Panc1 (cell line): ENCODE measurements at regions not wholly inside any gene's neighbourhood (a gene's known extent, or its start where the extent isn't known, plus 50 kb on each side); places are given as distances from the start of the nearest gene placed in this dataset.

Source experiments
- ATAC-seq: fragments of 200-7000 bp; cut with Tn5 transposase; 2 replicates; pipeline ENCODE4 v1.9.1; 2020; ENCODE audit warnings: mild to moderate bottlenecking, moderate library complexity
- BruUV-seq: library from RNA; stranded (reverse); fragments of 400-500 nt; replicated peaks from 2 replicates; lab custom pipeline; 2021; lab: Mats Ljungman, UMichigan
- CTCF ChIA-PET: fragments of 300-600 bp; sonication (Branson Sonifier 250); formaldehyde crosslinking; loops from one replicate; lab custom pipeline; 2022; ENCODE audit warnings: antibody characterized with exemption; lab: Charles Lee
- POLR2A ChIA-PET: fragments of 300-600 bp; sonication (Branson Sonifier 250); formaldehyde crosslinking; loops from one replicate; lab custom pipeline; 2022; ENCODE audit warnings: antibody characterized with exemption; lab: Charles Lee
- DNase-seq: peaks from one replicate; pipeline ENCODE4 v3.0.0-alpha.2; 2010; ENCODE audit warnings: low read depth, low spot score
- H3K27ac ChIP-seq: 2 replicates; pipeline ENCODE4 v1.5.1; 2011; ENCODE audit warnings: mild to moderate bottlenecking, low read length, inconsistent platforms
- H3K27me3 ChIP-seq: fragments of 200-500 bp; sonication (Bioruptor generic); 2 replicates; pipeline ENCODE4 v1.6.0; 2014; ENCODE audit warnings: low read length, inconsistent platforms; ENCODE audit not compliant: control insufficient read depth, insufficient read depth
- H3K36me3 ChIP-seq: fragments of 200-500 bp; sonication (Bioruptor generic); 2 replicates; pipeline ENCODE4 v1.5.1; 2014; ENCODE audit warnings: inconsistent platforms, mild to moderate bottlenecking, low read length, moderate library complexity; ENCODE audit not compliant: control insufficient read depth, insufficient read depth
- H3K4me1 ChIP-seq: 2 replicates; pipeline ENCODE4 v1.5.1; 2011; ENCODE audit warnings: inconsistent platforms, mild to moderate bottlenecking, low read length, moderate library complexity; ENCODE audit not compliant: control insufficient read depth, insufficient read depth
- H3K4me3 ChIP-seq, 2 experiments: 2 replicates each; pipeline ENCODE4 v1.5.1; 2011 to 2012; ENCODE audit warnings: low read depth in 2 of 2, low read length in 2 of 2, mild to moderate bottlenecking in 2 of 2, inconsistent platforms in 1 of 2, moderate library complexity in 1 of 2
- H3K9me3 ChIP-seq: fragments of 200-500 bp; sonication (Bioruptor generic); 2 replicates; pipeline ENCODE4 v1.5.1; 2014; ENCODE audit warnings: low read depth, mild to moderate bottlenecking, inconsistent platforms, low read length, moderate library complexity; ENCODE audit not compliant: control insufficient read depth, insufficient read depth
- POLR2AphosphoS5 ChIP-seq: IDR thresholded peaks from 2 replicates; pipeline ENCODE4 v1.6.1; 2012; ENCODE audit warnings: mild to moderate bottlenecking, low read depth, low read length, moderate library complexity
- REST ChIP-seq, 2 experiments: IDR thresholded peaks; 2 replicates each; pipeline ENCODE4 v1.6.1; 2011 to 2012; ENCODE audit warnings: low read depth in 2 of 2, control low read depth in 1 of 2, low read length in 1 of 2, mild to moderate bottlenecking in 1 of 2, moderate library complexity in 1 of 2; ENCODE audit not compliant: insufficient read depth in 1 of 2
- SIN3A ChIP-seq: IDR thresholded peaks from 2 replicates; pipeline ENCODE4 v1.6.1; 2012; ENCODE audit warnings: low read depth, mild to moderate bottlenecking, low read length, moderate library complexity, borderline replicate concordance; ENCODE audit not compliant: insufficient read depth
- TCF7L2 ChIP-seq: IDR thresholded peaks from 2 replicates; pipeline ENCODE4 v1.6.1; 2011; ENCODE audit warnings: mild to moderate bottlenecking, low read depth, low read length, inconsistent platforms
- in situ Hi-C: cut with HindIII; loops from 2 replicates; pipeline ENCODE4 v1.10.0; 2016; ENCODE audit warnings: low sequenced_read_pairs, low pct_unique_long_range_greater_than_20kb
- intact Hi-C: fragments of 100-400 bp; cut with micrococcal nuclease; formaldehyde crosslinking; loops from one replicate; pipeline ENCODE4 v1.10.0; 2022; ENCODE audit not compliant: unreplicated experiment
- TF ChIP-seq, protein P1 (sequence below): fragments of 450-650 bp; IDR thresholded peaks from 2 replicates; pipeline ENCODE4 v1.5.1; 2017; ENCODE audit warnings: mild to moderate bottlenecking

DNA sequence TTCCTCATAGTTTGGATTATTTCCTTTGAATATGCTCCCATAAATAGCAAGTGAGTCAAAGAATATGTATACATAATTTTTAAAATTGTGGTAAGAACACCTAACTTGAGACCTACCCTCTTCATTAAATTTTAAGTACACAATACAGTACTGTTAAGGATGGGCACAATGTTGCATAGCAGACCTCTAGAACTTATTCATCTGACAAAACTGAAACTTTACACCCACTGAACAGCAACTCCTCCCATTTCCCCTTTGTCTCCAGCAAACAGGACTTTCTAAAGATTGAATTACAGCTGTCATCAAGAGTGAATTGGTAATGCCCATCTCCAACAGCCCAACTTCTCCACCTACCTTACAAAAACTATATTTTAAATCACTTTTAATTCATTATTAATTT, 388.9 kb downstream of the HTR1A start:
- intact Hi-C loops, result no loop called here
- CTCF ChIA-PET, result no interaction called here

DNA sequence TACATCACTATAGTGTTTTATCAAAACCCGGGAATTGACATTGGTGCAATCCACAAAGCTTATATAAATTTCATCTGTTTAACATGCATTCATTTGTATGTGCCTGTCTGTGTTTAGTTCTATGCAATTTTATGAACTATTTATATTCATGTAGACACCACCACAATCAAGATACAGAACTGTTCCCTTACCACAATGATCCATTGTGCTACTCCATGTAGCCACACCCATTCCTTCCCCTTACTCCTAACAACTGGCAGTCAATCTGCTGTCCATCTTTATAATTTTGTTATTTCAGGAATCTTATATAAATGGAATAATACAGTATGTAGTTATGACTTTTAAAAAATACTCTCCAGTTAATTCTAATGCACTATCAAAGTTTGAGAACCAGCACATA, 389.5 kb downstream of the HTR1A start:
- ATAC-seq, result no peak
- ChIA-PET CTCF (no interaction called here), POLR2A (no interaction called here)
- TF ChIP-seq TCF7L2, result no peak
- no peak for TF ChIP-seq REST (IDR thresholded peaks at IDR 0.05; ENCODE audit: insufficient read depth in 1 of 2, low read depth in 2 of 2, low read length in 1 of 2)
- TF ChIP-seq, protein P1, sequence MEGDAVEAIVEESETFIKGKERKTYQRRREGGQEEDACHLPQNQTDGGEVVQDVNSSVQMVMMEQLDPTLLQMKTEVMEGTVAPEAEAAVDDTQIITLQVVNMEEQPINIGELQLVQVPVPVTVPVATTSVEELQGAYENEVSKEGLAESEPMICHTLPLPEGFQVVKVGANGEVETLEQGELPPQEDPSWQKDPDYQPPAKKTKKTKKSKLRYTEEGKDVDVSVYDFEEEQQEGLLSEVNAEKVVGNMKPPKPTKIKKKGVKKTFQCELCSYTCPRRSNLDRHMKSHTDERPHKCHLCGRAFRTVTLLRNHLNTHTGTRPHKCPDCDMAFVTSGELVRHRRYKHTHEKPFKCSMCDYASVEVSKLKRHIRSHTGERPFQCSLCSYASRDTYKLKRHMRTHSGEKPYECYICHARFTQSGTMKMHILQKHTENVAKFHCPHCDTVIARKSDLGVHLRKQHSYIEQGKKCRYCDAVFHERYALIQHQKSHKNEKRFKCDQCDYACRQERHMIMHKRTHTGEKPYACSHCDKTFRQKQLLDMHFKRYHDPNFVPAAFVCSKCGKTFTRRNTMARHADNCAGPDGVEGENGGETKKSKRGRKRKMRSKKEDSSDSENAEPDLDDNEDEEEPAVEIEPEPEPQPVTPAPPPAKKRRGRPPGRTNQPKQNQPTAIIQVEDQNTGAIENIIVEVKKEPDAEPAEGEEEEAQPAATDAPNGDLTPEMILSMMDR, result no peak
- no peak for TF ChIP-seq POLR2AphosphoS5
- TF ChIP-seq SIN3A, result no peak
- in situ Hi-C loops (no loop called here), intact Hi-C loops (no loop called here)
- Histone ChIP-seq H3K27ac (no peak overlapping the region), H3K4me1 (no peaks in the 10 kb centered on the region), H3K9me3 (no peaks in the 10 kb centered on the region; the same call in 1 of the 2 replicates), H3K27me3 (no peaks in the 10 kb centered on the region), H3K4me3 (no peak overlapping the region), H3K36me3 (no peaks in the 10 kb centered on the region)
- no TSS peak for BruUV-seq
- DNase-seq, result no peak

More for the DNA sequence above, 388.9 kb downstream of the HTR1A start:
- in situ Hi-C loops, result no loop called here
- H3K27ac ChIP-seq, result no peak overlapping the region
- H3K9me3 ChIP-seq, result no peaks in the 10 kb centered on the region; the same call in 1 of the 2 replicates
- H3K36me3 ChIP-seq, result no peaks in the 10 kb centered on the region
- ATAC-seq, result no peak
- H3K4me3 ChIP-seq, result no peak overlapping the region
- H3K27me3 ChIP-seq, result no peaks in the 10 kb centered on the region
- TF ChIP-seq SIN3A (no peak), REST (IDR thresholded peaks at IDR 0.05; ENCODE audit: insufficient read depth in 1 of 2, low read depth in 2 of 2, low read length in 1 of 2) (no peak), POLR2AphosphoS5 (no peak), TCF7L2 (no peak)
- TF ChIP-seq, protein P1, result no peak
- no peaks in the 10 kb centered on the region for H3K4me1 ChIP-seq
- POLR2A ChIA-PET, result no interaction called here
- BruUV-seq, result no TSS peak
- no peak for DNase-seq
